Fibroblast of lung (primary cell): ENCODE measurements at regions not wholly inside any gene's neighbourhood (a gene's known extent, or its start where the extent isn't known, plus 50 kb on each side); places are given as distances from the start of the nearest gene placed in this dataset.

Source experiments
- CTCF ChIP-seq, 2 donors: IDR thresholded peaks in 1 of 2; conservative IDR thresholded peaks in 1 of 2; 1 replicate in 1 of 2; 2 replicates in 1 of 2; pipeline ENCODE4 v1.5.1; 2011 to 2012; ENCODE audit warnings: low read length in 2 of 2, control low read depth in 1 of 2, inconsistent platforms in 1 of 2, low read depth in 1 of 2, mild to moderate bottlenecking in 1 of 2
- EZH2 ChIP-seq: IDR thresholded peaks from 2 replicates; pipeline ENCODE4 v1.5.1; 2012; ENCODE audit warnings: low read length, control low read depth, mild to moderate bottlenecking; ENCODE audit errors: missing control alignments

- TF ChIP-seq CTCF (conservative IDR thresholded peaks at IDR 0.05 in 1 of 2, IDR thresholded peaks at IDR 0.05 in 1 of 2; ENCODE audit: low read depth in 1 of 2, low read length in 2 of 2) (no peak), EZH2 (no peak)
Measured at GRCh38 chr11:107102692-107103477, 84.6 kb upstream of the GUCY1A2 start.
